Transverse colon (tissue), 4 donors: ENCODE measurements at regions not wholly inside any gene's neighbourhood (a gene's known extent, or its start where the extent isn't known, plus 50 kb on each side); places are given as distances from the start of the nearest gene placed in this dataset.

Source experiments
- DNase-seq: peaks from one replicate; pipeline ENCODE4 v3.0.0-alpha.2; 2019
- H3K27ac ChIP-seq, 4 donors: fragments of 200-600 bp; sonication (generic); 2 replicates each; pipeline ENCODE4 v1.5.1; 2016 to 2018; ENCODE audit warnings: inconsistent platforms in 4 of 4
- H3K27me3 ChIP-seq: fragments of 200-600 bp; sonication (generic); 2 replicates; pipeline ENCODE4 v1.5.1; 2017; ENCODE audit warnings: inconsistent platforms
- H3K36me3 ChIP-seq, 4 donors: fragments of 200-600 bp; sonication (generic); 2 replicates each; pipeline ENCODE4 v1.5.1; 2017 to 2019; ENCODE audit warnings: inconsistent platforms in 4 of 4
- H3K4me1 ChIP-seq, 4 donors: fragments of 200-600 bp; sonication (generic); 2 replicates each; pipeline ENCODE4 v1.5.1; 2017 to 2020; ENCODE audit warnings: inconsistent platforms in 4 of 4
- H3K4me3 ChIP-seq, 4 donors: fragments of 200-600 bp; sonication (generic); 1 replicate in 1 of 4; 2 replicates in 3 of 4; pipeline versions ENCODE4 v1.5.1 to v1.6.1; 2017 to 2019; ENCODE audit warnings: inconsistent platforms in 4 of 4
- H3K9me3 ChIP-seq, 2 donors: fragments of 200-600 bp; sonication (generic); 2 replicates each; pipeline ENCODE4 v1.5.1; 2017 to 2019; ENCODE audit warnings: inconsistent platforms in 2 of 2
- EP300 ChIP-seq: sonication (generic); formaldehyde crosslinking; IDR thresholded peaks from one replicate; pipeline ENCODE4 v1.6.1; 2017; ENCODE audit warnings: antibody characterized with exemption, low read depth
- POLR2A ChIP-seq: fragments of 450-650 bp; IDR thresholded peaks from one replicate; pipeline ENCODE4 v1.6.1; 2016; ENCODE audit warnings: antibody characterized with exemption, mild to moderate bottlenecking, moderate library complexity
- POLR2AphosphoS5 ChIP-seq, 3 donors: sonication (generic); formaldehyde crosslinking; IDR thresholded peaks; one replicate each; pipeline ENCODE4 v1.6.1; 2016; ENCODE audit warnings: antibody characterized with exemption in 3 of 3
- WGBS, 2 donors: methylation state at CpG; one replicate each; pipeline ENCODE4 v1.1.5; 2018; ENCODE audit warnings: low coverage in 1 of 2; 5-methylcytosine and 5-hydroxymethylcytosine counted together
- in situ Hi-C, 4 donors: fragments of 200-750 bp; cut with MboI; loops; one replicate each; pipeline versions ENCODE4 v1.15.0 to v1.15.1; 2017; ENCODE audit warnings: low sequenced_read_pairs in 3 of 4, low pct_ligation_motif_present in 1 of 4, low pct_unique_long_range_greater_than_20kb in 1 of 4
- intact Hi-C: fragments of 100-400 bp; cut with DNase I; formaldehyde crosslinking; loops from one replicate; pipeline ENCODE4 v1.15.1; 2023; ENCODE audit warnings: low total_unique reads
- TF ChIP-seq, protein P1 (sequence below), 5 experiments: fragments of 200-600 bp in 3 of 5; fragments of 450-650 bp in 2 of 5; sonication (generic) in 3 of 5; IDR thresholded peaks; 1 replicate in 2 of 5; 2 replicates in 3 of 5; pipeline ENCODE4 v1.5.1; 2016 to 2017; ENCODE audit warnings: antibody characterized with exemption in 5 of 5, inconsistent platforms in 3 of 5, mild to moderate bottlenecking in 2 of 5, moderate library complexity in 1 of 5

DNA sequence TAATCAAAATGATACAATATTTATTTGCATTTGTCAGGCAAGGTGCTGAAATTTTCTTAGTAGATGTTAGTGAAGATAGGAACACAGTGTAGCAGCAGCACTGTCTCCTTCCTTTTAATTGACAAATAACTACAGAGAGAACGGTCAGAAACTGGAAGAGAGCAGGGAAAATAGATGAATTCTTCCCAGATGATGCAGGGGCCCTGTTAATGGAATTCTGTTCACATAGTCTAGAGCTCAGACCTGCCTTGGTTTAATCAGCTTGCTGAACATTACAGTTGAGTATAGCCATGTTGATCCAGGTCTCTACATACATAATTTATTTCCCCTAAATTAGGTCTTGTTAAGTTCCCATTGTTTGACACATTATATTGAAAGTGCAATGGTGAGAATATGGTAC lies 127.4 kb downstream of the SLC17A6 start:
- no peak overlapping the region for H3K27ac ChIP-seq
- no peaks in the 10 kb centered on the region for H3K27me3 ChIP-seq
- no peaks in the 10 kb centered on the region for H3K9me3 ChIP-seq
- WGBS, 2 donors, result 21 to 56% methylated on average over 1 of the region's 1 CpG
- no peak overlapping the region for H3K4me3 ChIP-seq
- intact Hi-C loops (no loop called here), in situ Hi-C loops (no loop called here)
- H3K36me3 ChIP-seq, result no peaks in the 10 kb centered on the region
- TF ChIP-seq POLR2A (no peak), POLR2AphosphoS5 (IDR thresholded peaks at IDR 0.05) (no peak), EP300 (no peak)
- TF ChIP-seq, protein P1, sequence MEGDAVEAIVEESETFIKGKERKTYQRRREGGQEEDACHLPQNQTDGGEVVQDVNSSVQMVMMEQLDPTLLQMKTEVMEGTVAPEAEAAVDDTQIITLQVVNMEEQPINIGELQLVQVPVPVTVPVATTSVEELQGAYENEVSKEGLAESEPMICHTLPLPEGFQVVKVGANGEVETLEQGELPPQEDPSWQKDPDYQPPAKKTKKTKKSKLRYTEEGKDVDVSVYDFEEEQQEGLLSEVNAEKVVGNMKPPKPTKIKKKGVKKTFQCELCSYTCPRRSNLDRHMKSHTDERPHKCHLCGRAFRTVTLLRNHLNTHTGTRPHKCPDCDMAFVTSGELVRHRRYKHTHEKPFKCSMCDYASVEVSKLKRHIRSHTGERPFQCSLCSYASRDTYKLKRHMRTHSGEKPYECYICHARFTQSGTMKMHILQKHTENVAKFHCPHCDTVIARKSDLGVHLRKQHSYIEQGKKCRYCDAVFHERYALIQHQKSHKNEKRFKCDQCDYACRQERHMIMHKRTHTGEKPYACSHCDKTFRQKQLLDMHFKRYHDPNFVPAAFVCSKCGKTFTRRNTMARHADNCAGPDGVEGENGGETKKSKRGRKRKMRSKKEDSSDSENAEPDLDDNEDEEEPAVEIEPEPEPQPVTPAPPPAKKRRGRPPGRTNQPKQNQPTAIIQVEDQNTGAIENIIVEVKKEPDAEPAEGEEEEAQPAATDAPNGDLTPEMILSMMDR (IDR thresholded peaks at IDR 0.05), result no peak
- no peak for DNase-seq
- H3K4me1 ChIP-seq, result no peaks in the 10 kb centered on the region

DNA sequence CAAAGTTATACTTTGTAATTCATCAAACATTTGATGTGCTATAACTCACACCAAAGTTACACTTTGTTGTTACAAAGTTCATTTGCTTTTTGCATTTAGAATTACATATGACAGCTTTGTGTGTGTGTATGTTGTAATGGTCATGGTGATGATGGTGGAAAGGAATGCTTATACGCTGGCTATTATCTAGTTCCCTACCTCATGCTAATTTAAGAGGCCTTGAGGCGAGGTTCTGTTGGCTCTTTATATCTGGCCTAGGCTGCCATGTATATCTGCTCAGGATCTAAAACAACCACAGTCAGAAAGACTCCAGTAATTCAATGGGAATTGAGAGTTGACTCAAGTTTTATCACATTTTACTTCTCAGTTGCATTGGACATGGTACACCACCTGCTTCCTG lies 123.4 kb downstream of the SLC17A6 start:
- no peak for DNase-seq
- intact Hi-C loops, result no loop called here
- Histone ChIP-seq H3K4me3 (no peak overlapping the region), H3K9me3 (no peaks in the 10 kb centered on the region), H3K36me3 (no peaks in the 10 kb centered on the region), H3K4me1 (no peaks in the 10 kb centered on the region), H3K27ac (no peak overlapping the region), H3K27me3 (no peaks in the 10 kb centered on the region)
- in situ Hi-C loops, result no loop called here
- TF ChIP-seq POLR2AphosphoS5 (IDR thresholded peaks at IDR 0.05) (no peak), EP300 (no peak), POLR2A (no peak)
- TF ChIP-seq, protein P1 (IDR thresholded peaks at IDR 0.05), result no peak
- 66 to 83% methylated on average over 1 to 2 of the region's 2 CpGs for WGBS, 2 donors

DNA sequence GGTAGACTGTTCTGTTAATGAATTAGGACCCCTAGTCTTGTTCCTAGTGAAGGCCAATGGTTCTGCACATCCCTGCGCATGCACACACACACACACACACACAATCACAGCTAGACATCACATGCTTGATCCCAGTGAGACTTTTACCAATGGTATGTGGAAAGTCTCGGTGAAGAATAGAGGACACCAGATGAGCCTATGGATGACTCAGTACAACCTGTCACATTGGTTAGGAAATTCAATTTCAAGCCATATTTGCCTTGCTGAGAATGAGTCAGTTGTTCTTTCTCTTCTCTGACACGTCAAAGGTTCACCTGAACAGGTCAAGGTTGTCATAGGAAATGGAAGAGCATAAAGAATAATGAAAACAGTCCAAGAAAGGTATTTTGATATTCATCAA lies 122.0 kb downstream of the SLC17A6 start:
- H3K27ac ChIP-seq, result no peak overlapping the region
- TF ChIP-seq EP300, result no peak
- in situ Hi-C loops, result no loop called here
- no peaks in the 10 kb centered on the region for H3K9me3 ChIP-seq
- DNase-seq, result no peak
- H3K27me3 ChIP-seq, result no peaks in the 10 kb centered on the region
- H3K4me3 ChIP-seq, result no peak overlapping the region
- no peaks in the 10 kb centered on the region for H3K4me1 ChIP-seq
- H3K36me3 ChIP-seq, result no peaks in the 10 kb centered on the region
- intact Hi-C loops, result no loop called here
- 60 to 75% methylated on average over 1 to 3 of the region's 3 CpGs for WGBS, 2 donors

DNA sequence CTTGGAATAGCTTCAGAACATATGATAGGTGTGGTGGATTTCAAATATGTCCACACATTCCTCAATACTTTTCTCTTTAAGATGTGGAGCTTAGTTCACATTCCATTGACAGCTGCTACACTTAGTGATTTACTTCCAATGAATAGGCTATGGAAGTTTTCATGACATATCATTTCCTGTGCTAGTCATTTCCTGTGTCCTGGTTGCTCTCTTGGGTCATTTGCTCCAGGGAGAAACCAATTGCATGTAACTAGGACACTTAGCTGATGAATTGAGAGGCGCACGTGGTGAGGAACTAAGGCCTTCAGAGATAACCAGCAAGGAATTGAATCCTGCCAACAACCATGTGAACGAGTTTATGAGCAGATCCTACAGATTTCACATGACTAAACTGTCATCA lies 120.9 kb downstream of the SLC17A6 start:
- Histone ChIP-seq H3K27me3 (no peaks in the 10 kb centered on the region), H3K4me3 (no peak overlapping the region), H3K36me3 (no peaks in the 10 kb centered on the region), H3K9me3 (no peaks in the 10 kb centered on the region), H3K4me1 (no peaks in the 10 kb centered on the region), H3K27ac (no peak overlapping the region)
- TF ChIP-seq, protein P1 (IDR thresholded peaks at IDR 0.05), result no peak
- no peak for TF ChIP-seq POLR2A
- TF ChIP-seq EP300, result no peak
- TF ChIP-seq POLR2AphosphoS5 (IDR thresholded peaks at IDR 0.05), result no peak
- intact Hi-C loops (no loop called here), in situ Hi-C loops (no loop called here)
- no peak for DNase-seq
- 60 to 80% methylated on average over 2 to 3 of the region's 3 CpGs for whole genome bisulfite sequencing, 2 donors

DNA sequence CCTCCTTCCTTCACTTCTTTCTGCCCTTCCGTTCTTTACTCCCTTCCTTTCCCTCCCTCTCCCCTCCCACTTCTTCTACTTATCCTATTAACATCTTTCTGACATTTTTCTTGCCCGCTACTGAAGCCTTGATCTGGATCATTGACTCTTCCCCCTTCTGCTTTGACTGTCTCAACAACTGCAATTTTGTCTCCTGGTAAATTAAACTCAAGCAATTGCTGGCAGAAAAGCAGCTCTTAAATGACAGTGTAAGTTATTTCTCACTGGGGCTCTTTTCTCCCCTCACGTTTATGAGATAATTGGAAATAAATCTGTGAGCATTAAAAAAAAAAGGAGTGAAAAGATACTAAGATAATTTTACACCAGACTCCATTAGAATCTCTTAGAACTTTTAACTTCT lies 120.0 kb downstream of the SLC17A6 start:
- no peak for TF ChIP-seq POLR2AphosphoS5 (IDR thresholded peaks at IDR 0.05)
- TF ChIP-seq EP300, result no peak
- TF ChIP-seq, protein P1 (IDR thresholded peaks at IDR 0.05), result no peak
- no peak for TF ChIP-seq POLR2A
- Histone ChIP-seq H3K4me1 (no peaks in the 10 kb centered on the region), H3K36me3 (no peaks in the 10 kb centered on the region), H3K9me3 (no peaks in the 10 kb centered on the region), H3K27ac (no peak overlapping the region), H3K27me3 (no peaks in the 10 kb centered on the region), H3K4me3 (no peak overlapping the region)
- intact Hi-C loops (no loop called here), in situ Hi-C loops (no loop called here)
- no peak for DNase-seq
- WGBS, 2 donors, result 42 to 44% methylated on average over 3 of the region's 3 CpGs
